Stimulated activated naive CD8-positive, alpha-beta T cell treated with anti-CD3 and anti-CD28 coated beads, Interleukin-15, Interleukin-2, amounts not matched to agents 100 U/mL and 50 U/mL, for 24 hours (primary cell): ENCODE measurements at regions not wholly inside any gene's neighbourhood (a gene's known extent, or its start where the extent isn't known, plus 50 kb on each side); places are given as distances from the start of the nearest gene placed in this dataset.
"Not testable (repeated sequence)": the region's sequence is repeated elsewhere in the genome, so short reads cannot be mapped to it uniquely, and the experiment has no call there.

Source experiments
- ATAC-seq: fragments of 150-1000 bp; cut with Tn5 transposase; one replicate; pipeline ENCODE4 v1.10.0; 2021
- DNase-seq: peaks from one replicate; pipeline ENCODE4 v3.0.0; 2021

DNA sequence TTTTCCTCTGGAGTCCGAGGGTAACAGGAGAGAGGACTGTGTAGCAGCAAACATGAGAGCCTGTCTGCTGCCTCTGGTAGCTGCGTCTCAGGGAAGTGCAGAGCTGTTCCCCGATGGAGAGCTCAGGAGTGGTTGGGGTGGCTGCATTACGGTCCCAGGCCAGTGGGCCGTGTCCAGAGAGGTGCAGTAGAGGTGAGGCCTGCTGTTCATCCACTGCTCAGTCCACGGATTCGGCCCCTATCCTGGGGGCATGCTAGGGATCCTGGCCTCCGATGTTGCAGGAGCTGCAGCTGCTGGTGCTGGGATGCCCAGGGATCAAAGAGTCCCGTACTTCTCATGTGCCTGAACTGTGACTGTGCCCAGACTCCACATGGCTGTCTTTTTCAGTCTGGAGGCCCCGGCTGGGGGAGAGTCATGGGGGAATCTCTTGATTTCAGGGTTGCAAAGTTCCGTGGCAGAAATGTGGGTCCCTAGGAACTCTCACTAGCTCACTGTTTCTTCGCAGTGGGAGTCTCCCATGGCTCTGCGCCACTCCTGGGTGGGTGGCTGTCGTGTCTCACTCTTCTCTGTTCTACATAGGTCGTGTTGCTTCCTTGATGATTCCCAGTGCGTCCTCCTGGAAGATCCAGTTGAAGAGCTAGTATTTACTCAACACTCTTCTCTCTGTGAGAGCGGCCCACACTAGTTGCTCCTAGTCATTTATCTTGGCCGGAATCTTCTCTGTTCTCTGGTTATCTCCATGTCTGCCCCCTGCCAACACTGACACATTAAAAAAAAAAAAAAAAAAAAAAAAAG lies 109.5 kb upstream of the CENPE start:
- no peak for ATAC-seq

DNA sequence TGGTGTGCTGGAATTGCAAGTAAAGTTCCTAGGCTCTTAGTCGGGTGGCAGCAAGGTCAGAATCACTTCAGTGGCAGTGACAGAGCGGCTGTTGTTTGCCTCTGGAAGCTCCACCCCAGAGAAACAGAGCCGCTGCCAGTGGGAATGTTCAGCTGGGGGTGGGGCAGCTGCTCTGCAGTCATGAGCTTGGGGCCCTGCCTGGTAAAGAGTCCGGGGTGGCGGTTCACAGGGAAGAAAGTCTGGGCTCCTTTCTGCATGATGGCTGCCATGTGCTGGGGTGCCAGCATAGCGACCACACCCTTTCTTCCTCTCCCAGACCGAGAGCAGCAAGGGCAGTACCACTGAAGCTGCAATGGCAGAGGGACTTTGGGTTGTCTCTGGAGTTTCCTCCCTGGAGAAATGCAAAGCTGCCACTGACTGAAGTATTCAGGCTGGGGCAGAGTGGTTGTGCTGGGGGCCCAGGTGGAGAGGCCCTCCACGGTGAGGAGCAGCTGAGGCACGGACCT lies 108.8 kb upstream of the CENPE start:
- DNase-seq (no peak), ATAC-seq (no peak)

More for the DNA sequence above, 109.5 kb upstream of the CENPE start:
- no peak for DNase-seq

DNA sequence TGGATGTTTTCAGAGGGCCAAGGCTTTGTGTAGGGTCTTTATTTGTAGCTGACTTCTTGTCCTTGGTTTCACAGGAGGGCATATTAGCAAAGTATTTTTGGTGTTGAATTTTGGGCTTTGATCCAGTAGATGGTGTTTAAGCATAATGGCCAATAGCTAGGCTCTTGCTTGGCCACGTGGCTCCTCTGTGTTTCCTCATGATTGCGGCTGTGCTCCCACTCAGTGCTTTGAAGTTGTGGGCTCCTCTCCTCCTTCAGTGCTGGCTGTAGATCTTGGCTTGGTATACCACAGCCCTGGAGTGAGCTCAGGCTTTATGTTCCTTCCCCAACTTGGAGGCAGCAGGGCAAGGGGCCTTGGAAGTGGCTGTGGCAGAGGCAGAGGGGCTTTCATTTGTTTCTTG lies 107.2 kb upstream of the CENPE start:
- DNase-seq: no peak
- ATAC-seq: no peak

DNA sequence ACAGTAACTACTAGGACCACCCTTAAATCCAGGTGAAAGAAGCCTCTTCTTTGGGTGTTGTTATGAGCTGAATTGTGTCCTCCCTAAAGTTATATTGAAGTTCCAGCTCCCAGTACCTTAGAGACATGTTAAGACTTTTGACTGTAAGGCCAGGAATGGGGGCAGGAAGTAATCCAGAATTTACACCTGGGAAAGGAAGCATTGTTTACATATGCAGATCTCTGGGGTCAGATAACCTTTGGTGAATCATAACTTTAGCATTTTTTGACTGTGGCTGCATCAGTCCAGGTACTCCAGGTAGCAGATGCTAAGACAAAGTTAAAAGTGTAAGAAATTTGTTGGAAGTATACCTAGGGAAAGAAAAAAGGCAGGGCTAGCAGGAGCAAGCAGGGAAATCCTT lies 104.9 kb upstream of the CENPE start:
- DNase-seq (no peak), ATAC-seq (no peak)

DNA sequence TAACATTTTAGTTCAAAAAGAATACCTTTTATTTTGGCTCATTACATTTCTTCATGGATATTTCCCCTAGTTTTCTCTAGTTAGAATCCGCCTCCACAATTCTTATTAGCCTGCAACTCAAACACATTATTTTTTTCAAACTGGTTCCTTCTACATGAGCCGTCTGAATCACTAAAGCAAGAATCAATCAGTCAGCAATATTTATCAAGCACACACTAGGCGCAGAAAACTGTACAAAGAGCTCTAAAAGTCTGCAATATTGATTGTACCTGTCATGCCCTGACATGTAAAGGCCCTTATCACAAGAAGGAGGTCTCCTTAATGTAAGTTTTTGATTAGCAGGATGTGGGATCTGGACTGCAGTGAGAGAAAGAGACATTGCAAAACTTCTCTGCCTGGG lies 94.8 kb upstream of the CENPE start:
- DNase-seq (no peak), ATAC-seq (no peak)

DNA sequence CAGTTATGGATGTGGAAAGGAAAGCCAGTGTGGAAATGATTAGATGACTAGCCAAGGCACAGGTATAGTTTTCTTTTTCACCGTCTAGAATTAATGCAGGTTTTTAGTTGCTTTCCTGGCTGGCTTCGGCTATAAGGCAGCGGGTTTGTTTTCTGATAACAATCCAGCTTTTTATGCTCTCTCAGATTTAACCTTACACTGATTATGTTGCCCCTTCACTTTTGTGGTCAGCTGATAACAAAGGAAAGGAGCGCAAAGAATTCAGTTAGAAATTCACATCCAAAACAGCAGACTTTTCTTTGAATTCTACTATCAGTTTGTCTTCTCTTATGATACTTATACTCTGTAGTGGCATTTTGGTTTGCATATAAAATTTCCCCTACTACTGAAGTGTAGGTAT lies 94.2 kb upstream of the CENPE start:
- DNase-seq (no peak), ATAC-seq (no peak)

DNA sequence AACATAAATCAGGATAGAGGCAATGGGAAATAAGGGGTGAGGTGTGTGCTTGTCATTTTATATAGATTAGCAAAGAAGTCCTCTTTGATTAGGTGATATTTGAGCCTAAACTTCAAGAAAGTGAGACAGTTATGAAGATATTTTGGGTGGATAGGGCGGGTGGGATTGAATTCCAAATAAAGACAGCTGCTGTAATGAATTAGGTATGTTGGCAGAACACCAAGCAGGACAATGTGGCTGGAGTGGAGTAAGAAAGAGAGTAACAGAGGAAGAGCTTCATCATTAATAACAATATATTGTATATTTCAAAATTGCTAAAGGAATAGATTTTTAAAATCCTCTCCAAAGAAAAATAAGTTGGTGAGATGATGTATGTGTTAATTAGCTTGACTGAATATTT lies 91.0 kb upstream of the CENPE start:
- ATAC-seq (no peak), DNase-seq (no peak)

DNA sequence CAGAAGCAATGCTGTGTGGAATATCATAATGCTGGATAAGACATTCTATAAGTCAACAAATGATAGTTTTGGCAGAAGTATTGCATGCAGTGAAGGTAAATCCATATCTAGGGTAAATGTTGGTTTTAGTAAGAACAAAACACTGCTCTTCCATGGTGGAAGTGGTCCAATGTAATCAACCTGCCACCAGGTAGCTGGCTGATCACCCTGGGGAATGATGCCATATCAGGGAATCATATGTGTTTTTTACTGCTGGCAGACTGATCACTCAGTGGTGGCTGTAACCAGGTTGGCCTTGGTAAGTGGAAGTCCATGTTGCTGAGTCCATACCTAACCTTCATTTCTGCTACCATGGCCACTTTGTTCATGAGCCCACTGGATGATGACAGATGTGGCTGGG lies 74.0 kb upstream of the CENPE start:
- no peak for DNase-seq
- no peak for ATAC-seq

DNA sequence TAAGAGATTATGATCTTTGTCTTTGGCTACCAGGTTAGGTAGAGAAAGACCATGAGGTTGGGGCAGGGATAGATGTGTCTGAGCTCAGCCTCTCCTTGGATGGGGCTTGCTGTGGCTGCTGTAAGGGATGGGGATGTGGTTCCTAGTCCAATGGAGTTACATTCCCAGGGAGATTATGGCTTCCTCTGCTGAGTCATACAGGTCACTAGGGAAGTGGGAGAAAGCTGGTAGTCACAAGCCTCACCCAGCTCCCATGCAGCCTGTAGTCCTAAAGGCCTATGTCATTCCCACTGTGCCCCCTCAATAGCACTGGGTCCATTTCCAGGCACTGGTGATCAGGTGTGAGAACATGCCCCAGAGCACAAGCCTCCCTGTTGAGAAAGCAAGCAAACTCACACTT lies 70.6 kb upstream of the CENPE start:
- no peak for DNase-seq
- no peak for ATAC-seq

DNA sequence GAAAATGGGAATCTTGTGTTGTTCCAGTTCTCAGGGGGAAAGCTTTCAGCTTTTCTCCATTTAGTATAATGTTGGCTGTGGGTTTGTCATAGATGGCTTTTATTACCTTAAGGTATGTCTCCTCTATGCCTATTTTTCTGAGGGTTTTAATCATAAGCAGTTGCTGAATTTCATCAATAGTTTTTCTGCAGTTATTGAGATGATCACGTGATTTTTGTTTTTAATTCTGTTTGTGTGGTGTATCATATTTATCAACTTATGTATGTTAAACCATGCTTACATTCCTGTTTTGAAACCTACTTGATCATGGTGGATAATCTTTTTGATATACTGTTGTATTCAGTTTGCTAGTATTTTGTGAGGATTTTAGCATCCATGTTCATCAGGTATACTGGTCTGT lies 66.8 kb upstream of the CENPE start:
- DNase-seq (no peak), ATAC-seq (no peak)

DNA sequence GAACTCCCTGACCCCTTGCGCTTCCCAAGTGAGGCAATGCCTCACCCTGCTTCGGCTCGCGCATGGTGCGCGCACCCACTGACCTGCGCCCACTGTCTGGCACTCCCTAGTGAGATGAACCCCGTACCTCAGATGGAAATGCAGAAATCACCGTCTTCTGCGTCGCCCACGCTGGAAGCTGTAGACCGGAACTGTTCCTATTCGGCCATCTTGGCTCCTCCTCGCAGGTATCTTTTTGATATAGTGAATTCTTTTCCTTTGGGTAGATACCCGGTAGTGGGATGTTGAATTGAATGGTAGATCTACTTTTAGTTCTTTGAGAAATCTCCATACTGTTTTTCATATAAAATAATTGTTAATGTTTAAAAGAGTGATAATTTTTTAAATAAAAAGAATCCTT lies 57.9 kb upstream of the CENPE start:
- DNase-seq, ATAC-seq: not testable (repeated sequence)
